Liver (tissue), 7 donors: ENCODE measurements at regions not wholly inside any gene's neighbourhood (a gene's known extent, or its start where the extent isn't known, plus 50 kb on each side); places are given as distances from the start of the nearest gene placed in this dataset.

ENCODE experiments used
- DNase-seq: peaks from one replicate; pipeline ENCODE4 v3.0.0-alpha.2; 2017; ENCODE audit warnings: low spot score
- H3K27ac ChIP-seq, 2 donors: one replicate each; pipeline ENCODE4 v1.7.0; 2013; ENCODE audit warnings: inconsistent platforms in 2 of 2, low read length in 2 of 2, control low read depth in 1 of 2, low read depth in 1 of 2, mild to moderate bottlenecking in 1 of 2
- H3K27me3 ChIP-seq, 4 donors: one replicate each; pipeline versions ENCODE4 v1.6.1 to v1.7.0; 2013; ENCODE audit warnings: low read length in 3 of 4, inconsistent platforms in 1 of 4, mild to moderate bottlenecking in 1 of 4, moderate library complexity in 1 of 4; ENCODE audit not compliant: control insufficient read depth in 4 of 4, insufficient read depth in 4 of 4
- H3K36me3 ChIP-seq, 4 donors: one replicate each; pipeline versions ENCODE4 v1.6.1 to v1.7.0; 2013; ENCODE audit warnings: low read length in 3 of 4, mild to moderate bottlenecking in 3 of 4, low read depth in 1 of 4, moderate library complexity in 1 of 4; ENCODE audit not compliant: control insufficient read depth in 4 of 4, insufficient read depth in 3 of 4
- H3K4me1 ChIP-seq, 4 donors: one replicate each; pipeline versions ENCODE4 v1.6.1 to v1.7.0; 2013; ENCODE audit warnings: low read length in 3 of 4, mild to moderate bottlenecking in 3 of 4, moderate library complexity in 1 of 4; ENCODE audit not compliant: control insufficient read depth in 4 of 4, insufficient read depth in 4 of 4
- H3K4me3 ChIP-seq, 3 donors: one replicate each; pipeline versions ENCODE4 v1.6.1 to v1.7.0; 2013; ENCODE audit warnings: low read length in 3 of 3, control low read depth in 1 of 3, low read depth in 1 of 3, mild to moderate bottlenecking in 1 of 3
- H3K9ac ChIP-seq, 2 donors: one replicate each; pipeline ENCODE4 v1.7.0; 2013; ENCODE audit warnings: low read length in 2 of 2, mild to moderate bottlenecking in 2 of 2, moderate library complexity in 2 of 2, control low read depth in 1 of 2, low read depth in 1 of 2
- H3K9me3 ChIP-seq, 4 donors: one replicate each; pipeline versions ENCODE4 v1.6.1 to v1.7.0; 2013; ENCODE audit warnings: low read length in 3 of 4; ENCODE audit not compliant: control insufficient read depth in 4 of 4
- ATF3 ChIP-seq: IDR thresholded peaks from 2 replicates; pipeline ENCODE4 v1.6.1; 2016; ENCODE audit warnings: antibody characterized with exemption
- FOXA2 ChIP-seq: IDR thresholded peaks from 2 replicates; pipeline ENCODE4 v1.6.1; 2016; ENCODE audit warnings: antibody characterized with exemption
- GABPA ChIP-seq, 2 donors: IDR thresholded peaks in 1 of 2; conservative IDR thresholded peaks in 1 of 2; 2 replicates each; pipeline ENCODE4 v1.6.1; 2016; ENCODE audit warnings: antibody characterized with exemption in 2 of 2, mild to moderate bottlenecking in 1 of 2, moderate library complexity in 1 of 2
- HNF4G ChIP-seq: IDR thresholded peaks from 2 replicates; pipeline ENCODE4 v1.6.1; 2016; ENCODE audit warnings: antibody characterized with exemption
- JUND ChIP-seq, 2 donors: IDR thresholded peaks; 2 replicates each; pipeline ENCODE4 v1.6.1; 2016; ENCODE audit warnings: antibody characterized with exemption in 2 of 2
- MAX ChIP-seq: IDR thresholded peaks from 2 replicates; pipeline ENCODE4 v1.6.1; 2016; ENCODE audit warnings: antibody characterized with exemption
- RAD21 ChIP-seq, 2 donors: IDR thresholded peaks; 2 replicates each; pipeline ENCODE4 v1.6.1; 2016; ENCODE audit warnings: antibody characterized with exemption in 2 of 2, mild to moderate bottlenecking in 2 of 2
- RXRA ChIP-seq, 2 donors: IDR thresholded peaks; 2 replicates each; pipeline ENCODE4 v1.6.1; 2017 to 2018; ENCODE audit warnings: antibody characterized with exemption in 2 of 2, mild to moderate bottlenecking in 1 of 2
- WGBS: extraction: QIAGEN DNeasy Blood & Tissue Kit; methylation state at CpG from one replicate; pipeline ENCODE4 v1.1.7; 2013; 5-methylcytosine and 5-hydroxymethylcytosine counted together
- TF ChIP-seq, protein P1 (sequence below): IDR thresholded peaks from 2 replicates; pipeline ENCODE4 v1.6.1; 2016; ENCODE audit warnings: antibody characterized with exemption
- donor health status: healthy.
- donor health status: healthy.
- donor health status: healthy.
- donor health status: healthy.

DNA sequence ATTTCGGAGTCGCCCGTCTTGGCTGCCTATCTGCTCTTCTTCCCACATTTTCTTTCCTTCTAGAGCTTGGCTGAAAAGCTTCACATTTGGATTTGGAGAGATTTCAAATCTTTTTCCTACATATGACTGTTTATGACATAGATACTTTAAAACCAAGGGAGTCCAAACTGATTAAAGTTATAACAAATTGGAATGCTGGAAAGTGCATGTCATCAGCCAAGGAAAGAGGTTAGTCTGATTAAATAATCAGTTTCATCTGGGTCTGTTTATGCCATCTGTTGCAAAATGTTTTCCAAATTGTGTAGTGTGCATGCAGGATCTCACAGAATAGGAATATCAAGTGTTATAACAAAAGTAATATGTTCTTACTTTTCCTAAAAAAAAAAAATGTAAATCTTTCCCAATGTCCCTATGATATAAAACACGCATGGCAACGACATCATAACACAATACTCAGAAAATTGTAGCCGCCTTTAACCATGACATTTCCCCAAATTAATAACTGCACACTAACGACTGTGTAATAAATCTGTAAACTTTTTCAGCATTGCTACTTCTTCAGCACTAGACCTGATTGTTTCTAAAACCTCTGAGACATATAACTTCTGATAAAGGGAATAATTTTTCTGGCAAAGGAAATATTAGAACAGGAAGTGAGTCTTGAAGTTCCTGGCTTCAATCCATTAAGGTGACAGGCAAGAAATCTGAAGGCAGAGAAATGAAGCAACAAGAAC is 230.2 kb upstream of the FOXQ1 start:
- TF ChIP-seq RXRA (IDR thresholded peaks at IDR 0.05): no peak
- TF ChIP-seq, protein P1, sequence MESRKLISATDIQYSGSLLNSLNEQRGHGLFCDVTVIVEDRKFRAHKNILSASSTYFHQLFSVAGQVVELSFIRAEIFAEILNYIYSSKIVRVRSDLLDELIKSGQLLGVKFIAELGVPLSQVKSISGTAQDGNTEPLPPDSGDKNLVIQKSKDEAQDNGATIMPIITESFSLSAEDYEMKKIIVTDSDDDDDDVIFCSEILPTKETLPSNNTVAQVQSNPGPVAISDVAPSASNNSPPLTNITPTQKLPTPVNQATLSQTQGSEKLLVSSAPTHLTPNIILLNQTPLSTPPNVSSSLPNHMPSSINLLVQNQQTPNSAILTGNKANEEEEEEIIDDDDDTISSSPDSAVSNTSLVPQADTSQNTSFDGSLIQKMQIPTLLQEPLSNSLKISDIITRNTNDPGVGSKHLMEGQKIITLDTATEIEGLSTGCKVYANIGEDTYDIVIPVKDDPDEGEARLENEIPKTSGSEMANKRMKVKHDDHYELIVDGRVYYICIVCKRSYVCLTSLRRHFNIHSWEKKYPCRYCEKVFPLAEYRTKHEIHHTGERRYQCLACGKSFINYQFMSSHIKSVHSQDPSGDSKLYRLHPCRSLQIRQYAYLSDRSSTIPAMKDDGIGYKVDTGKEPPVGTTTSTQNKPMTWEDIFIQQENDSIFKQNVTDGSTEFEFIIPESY: no peak
- Histone ChIP-seq H3K4me3 (no peak overlapping the region), H3K27ac (no peak overlapping the region), H3K27me3 (no peaks in the 10 kb centered on the region), H3K36me3 (no peaks in the 10 kb centered on the region), H3K4me1 (no peaks in the 10 kb centered on the region), H3K9me3 (no peaks in the 10 kb centered on the region), H3K9ac (no peak overlapping the region)
- no peak for DNase-seq
- WGBS: 76% methylated on average over 7 of the region's 7 CpGs

GRCh38 chr6:1080453-1081337 is 231.2 kb upstream of the FOXQ1 start:
- Histone ChIP-seq H3K36me3 (no peaks in the 10 kb centered on the region), H3K4me1 (peaks cover 0 to under 1% (median 0%) of the 10 kb centered on the region in 4 donors), H3K4me3 (no peak overlapping the region), H3K27ac (no peak overlapping the region), H3K9ac (no peak overlapping the region), H3K9me3 (no peaks in the 10 kb centered on the region), H3K27me3 (no peaks in the 10 kb centered on the region)
- TF ChIP-seq HNF4G (no peak), RAD21 (IDR thresholded peaks at IDR 0.05) (no peak), FOXA2 (no peak), ATF3 (no peak), MAX (no peak)
- 90% methylated on average over 34 of the region's 34 CpGs for WGBS
- no peak for DNase-seq

GRCh38 chr6:1079525-1079924 is 232.4 kb upstream of the FOXQ1 start:
- TF ChIP-seq ATF3 (no peak), FOXA2 (no peak), JUND (IDR thresholded peaks at IDR 0.05) (no peak), GABPA (IDR thresholded peaks at IDR 0.05 in 1 of 2, conservative IDR thresholded peaks at IDR 0.05 in 1 of 2) (no peak)
- Histone ChIP-seq H3K27me3 (no peaks in the 10 kb centered on the region), H3K9ac (no peak overlapping the region), H3K27ac (no peak overlapping the region), H3K36me3 (no peaks in the 10 kb centered on the region), H3K9me3 (no peaks in the 10 kb centered on the region), H3K4me3 (no peak overlapping the region), H3K4me1 (peaks cover 0 to 6% (median 2%) of the 10 kb centered on the region in 4 donors)
- DNase-seq: no peak
- WGBS: 93% methylated on average over 6 of the region's 6 CpGs
